GM21619 (cell line): ENCODE measurements at regions not wholly inside any gene's neighbourhood (a gene's known extent, or its start where the extent isn't known, plus 50 kb on each side); places are given as distances from the start of the nearest gene placed in this dataset.

ENCODE experiments used
- ATAC-seq: cut with Tn5 transposase; IDR thresholded peaks from one replicate; pipeline ENCODE4 v1.9.1; 2021; ENCODE audit not compliant: unreplicated experiment

- no peak for ATAC-seq
Measured at GRCh38 chr17:71963791-71964190, 157.0 kb upstream of the SOX9 start.

GRCh38 chr17:71964559-71964958, 156.3 kb upstream of the SOX9 start:
- no peak for ATAC-seq

- no peak for ATAC-seq
Measured at GRCh38 chr17:71966055-71966454, 154.8 kb upstream of the SOX9 start.

GRCh38 chr17:71966459-71967313, 154.1 kb upstream of the SOX9 start:
- no peak for ATAC-seq

GRCh38 chr17:71969500-71969899, 151.3 kb upstream of the SOX9 start:
- ATAC-seq, result no peak

- peak; percentile 48 for ATAC-seq
Measured at GRCh38 chr17:71970312-71970711, 150.5 kb upstream of the SOX9 start.

GRCh38 chr17:71974051-71974450, 146.8 kb upstream of the SOX9 start:
- no peak for ATAC-seq

GRCh38 chr17:71975331-71975801, 145.5 kb upstream of the SOX9 start:
- ATAC-seq, result no peak

- no peak for ATAC-seq
Measured at GRCh38 chr17:71976011-71976649, 144.7 kb upstream of the SOX9 start.

- ATAC-seq, result no peak
Measured at GRCh38 chr17:71978435-71978834, 142.4 kb upstream of the SOX9 start.

GRCh38 chr17:71980171-71980570, 140.6 kb upstream of the SOX9 start:
- no peak for ATAC-seq

GRCh38 chr17:71983828-71984227, 137.0 kb upstream of the SOX9 start:
- no peak for ATAC-seq

- ATAC-seq, result no peak
Measured at GRCh38 chr17:71985111-71986039, 135.4 kb upstream of the SOX9 start.

- no peak for ATAC-seq
Measured at GRCh38 chr17:71986886-71987285, 133.9 kb upstream of the SOX9 start.

- no peak for ATAC-seq
Measured at GRCh38 chr17:71987634-71988033, 133.2 kb upstream of the SOX9 start.

- ATAC-seq, result no peak
Measured at GRCh38 chr17:71989117-71989516, 131.7 kb upstream of the SOX9 start.

GRCh38 chr17:71993363-71993762, 127.5 kb upstream of the SOX9 start:
- no peak for ATAC-seq

GRCh38 chr17:71995590-71995989, 125.2 kb upstream of the SOX9 start:
- ATAC-seq, result no peak

- no peak for ATAC-seq
Measured at GRCh38 chr17:72004011-72004427, 116.8 kb upstream of the SOX9 start.

- peak; percentile 65 for ATAC-seq
Measured at GRCh38 chr17:72004611-72005331, 116.0 kb upstream of the SOX9 start.
